HepG2 (cell line): ENCODE measurements at regions not wholly inside any gene's neighbourhood (a gene's known extent, or its start where the extent isn't known, plus 50 kb on each side); places are given as distances from the start of the nearest gene placed in this dataset.

Experiments used
- IRX3 ChIP-seq: sonication (generic); formaldehyde crosslinking; IDR thresholded peaks from 2 replicates; pipeline ENCODE4 v1.8.1; 2023; ENCODE audit warnings: mild to moderate bottlenecking, low read depth, missing genetic modification reagents, borderline replicate concordance
- TBX3 ChIP-seq: fragments of 450-650 bp; IDR thresholded peaks from 2 replicates; pipeline ENCODE4 v1.6.1; 2017; ENCODE audit warnings: antibody characterized with exemption, mild to moderate bottlenecking, inconsistent platforms, borderline replicate concordance
- ZBTB40 ChIP-seq, 2 experiments: fragments of 450-650 bp in 1 of 2; sonication (generic) in 1 of 2; formaldehyde crosslinking in 1 of 2; IDR thresholded peaks; 2 replicates each; pipeline versions ENCODE4 v1.6.1 to v1.8.0; 2016 to 2022; ENCODE audit warnings: antibody characterized with exemption in 1 of 2, mild to moderate bottlenecking in 1 of 2, missing genetic modification reagents in 1 of 2
- ZNF260 ChIP-seq: sonication (generic); formaldehyde crosslinking; IDR thresholded peaks from 2 replicates; pipeline ENCODE4 v1.4.0; 2020; ENCODE audit warnings: missing genetic modification reagents, low read depth, mild to moderate bottlenecking, borderline replicate concordance
- ZNF580 ChIP-seq: IDR thresholded peaks from 2 replicates; pipeline ENCODE4 v1.6.1; 2016; ENCODE audit warnings: low read depth, borderline replicate concordance

- TF ChIP-seq ZBTB40 (IDR thresholded peaks at IDR 0.05) (no peak), ZBTB40 (CRISPR knock-in tag; IDR thresholded peaks at IDR 0.05) (no peak), IRX3 (no peak), ZNF580 (CRISPR knock-in tag) (no peak), TBX3 (no peak), ZNF260 (CRISPR knock-in tag) (no peak)
These were observed 68.5 kb upstream of the DUSP22 start (continued) for GRCh38 chr6:223763-224162.
